K562 (cell line): ENCODE measurements at regions not wholly inside any gene's neighbourhood (a gene's known extent, or its start where the extent isn't known, plus 50 kb on each side); places are given as distances from the start of the nearest gene placed in this dataset.

Source experiments
- ATAC-seq: fragments of 200-7000 bp; cut with Tn5 transposase; 3 replicates; pipeline ENCODE4 v1.9.1; 2020; ENCODE audit warnings: moderate library complexity
- BruUV-seq: library from RNA; stranded (reverse); fragments of 400-500 nt; replicated peaks from 2 replicates; lab custom pipeline; 2021; lab: Mats Ljungman, UMichigan
- CTCF ChIA-PET: fragments of 300-600 bp; formaldehyde crosslinking; extraction: SDS; loops from one replicate; lab custom pipeline; 2021; ENCODE audit warnings: low intra/inter-chr PET ratio; lab: Yijun Ruan, JAX
- POLR2A ChIA-PET: fragments of 300-600, 350-650 bp; sonication (Branson Sonifier 250); formaldehyde crosslinking; extraction: SDS; loops from one replicate; lab custom pipeline; 2021; ENCODE audit warnings: antibody characterized with exemption, inconsistent platforms; lab: Yijun Ruan, JAX
- DNase-seq, 4 experiments: peaks; one replicate each; pipeline versions ENCODE4 v3.0.0 to v3.0.0-alpha.2; 2011 to 2018; ENCODE audit warnings: low spot score in 3 of 4, mixed read lengths in 3 of 4; ENCODE audit errors: extremely low read depth in 1 of 4
- FAIRE-seq: peaks from 2 replicates; lab custom pipeline; 2011; peaks lifted over from hg19 to GRCh38; lab: Jason Lieb, UNC
- H2AFZ ChIP-seq: 2 replicates; pipeline ENCODE4 v1.6.0; 2011; ENCODE audit warnings: low read depth, low read length, control low read depth, inconsistent platforms
- H3K27ac ChIP-seq: fragments of 200-600 bp; 3 replicates; pipeline ENCODE4 v1.8.0; 2011; ENCODE audit warnings: low read depth, mild to moderate bottlenecking, control low read depth, inconsistent platforms, low read length, moderate library complexity, mixed read lengths; ENCODE audit errors: extremely low read depth
- H3K27me3 ChIP-seq, 2 experiments: fragments of 300-600 bp in 1 of 2; 2 replicates in 1 of 2; 3 replicates in 1 of 2; pipeline versions ENCODE4 v1.6.0 to v1.8.0; 2011; ENCODE audit warnings: inconsistent platforms in 2 of 2, low read length in 2 of 2, mild to moderate bottlenecking in 1 of 2, mixed read lengths in 1 of 2, moderate library complexity in 1 of 2; ENCODE audit not compliant: control insufficient read depth in 2 of 2, insufficient read depth in 2 of 2
- H3K36me3 ChIP-seq: fragments of 300-600 bp; 3 replicates; pipeline ENCODE4 v1.8.0; 2011; ENCODE audit warnings: mild to moderate bottlenecking, low read length, inconsistent platforms; ENCODE audit not compliant: control insufficient read depth, insufficient read depth
- H3K4me1 ChIP-seq, 2 experiments: fragments of 200-600 bp in 1 of 2; replicated peaks in 1 of 2; 2 replicates in 1 of 2; 3 replicates in 1 of 2; pipeline versions ENCODE4 v1.5.1 to v1.8.0; 2011; ENCODE audit warnings: inconsistent platforms in 2 of 2, low read length in 2 of 2, mild to moderate bottlenecking in 1 of 2, mixed read lengths in 1 of 2, moderate library complexity in 1 of 2; ENCODE audit not compliant: control insufficient read depth in 2 of 2, insufficient read depth in 2 of 2
- H3K4me2 ChIP-seq: 2 replicates; pipeline ENCODE4 v1.6.1; 2011; ENCODE audit warnings: low read length, control low read depth, inconsistent platforms, mixed read lengths; ENCODE audit not compliant: insufficient read depth
- H3K4me3 ChIP-seq: fragments of 200-600 bp; sonication (generic), shearing (Covaris generic); 2 replicates; pipeline ENCODE4 v1.5.1; 2016; ENCODE audit warnings: control low read depth, inconsistent platforms
- H3K79me2 ChIP-seq: fragments of 200-600 bp; 3 replicates; pipeline ENCODE4 v1.8.0; 2011; ENCODE audit warnings: low read length, inconsistent platforms; ENCODE audit not compliant: control insufficient read depth, insufficient read depth
- H3K9ac ChIP-seq, 2 experiments: 2 replicates each; pipeline versions ENCODE4 v1.6.0 to v1.6.1; 2011; ENCODE audit warnings: low read depth in 2 of 2, low read length in 2 of 2, control low read depth in 1 of 2, inconsistent platforms in 1 of 2, mild to moderate bottlenecking in 1 of 2, mixed read lengths in 1 of 2; ENCODE audit not compliant: insufficient read depth in 1 of 2
- H3K9me1 ChIP-seq: one replicate; pipeline ENCODE4 v1.6.0; 2011; ENCODE audit warnings: inconsistent platforms, mild to moderate bottlenecking, low read length, moderate library complexity; ENCODE audit not compliant: control insufficient read depth, insufficient read depth
- H3K9me3 ChIP-seq: replicated peaks from 2 replicates; pipeline ENCODE4 v1.5.1; 2011; ENCODE audit warnings: low read depth, low read length, inconsistent platforms; ENCODE audit not compliant: control insufficient read depth, insufficient read depth
- H4K20me1 ChIP-seq: replicated peaks from 2 replicates; pipeline ENCODE4 v1.6.1; 2011; ENCODE audit warnings: low read length, inconsistent platforms, mixed read lengths; ENCODE audit not compliant: control insufficient read depth, insufficient read depth
- CHCHD3 ChIP-seq: fragments of 250-450 bp; sonication (Bioruptor Pico); IDR thresholded peaks from 2 replicates; pipeline ENCODE4 v2.1.2; 2022; ENCODE audit warnings: mild to moderate bottlenecking
- GABPA ChIP-seq: fragments of 200-800 bp; sonication (Bioruptor generic); conservative IDR thresholded peaks from 2 replicates; pipeline ENCODE4 v1.6.1; 2016; ENCODE audit warnings: low read depth, missing genetic modification characterization, missing compliant biosample characterization
- KAT8 ChIP-seq: fragments of 450-650 bp; IDR thresholded peaks from 2 replicates; pipeline ENCODE4 v1.6.1; 2016; ENCODE audit warnings: low read depth, mild to moderate bottlenecking
- MTA1 ChIP-seq: fragments of 450-650 bp; IDR thresholded peaks from 2 replicates; pipeline ENCODE4 v1.6.1; 2017; ENCODE audit warnings: borderline replicate concordance
- MTA3 ChIP-seq: fragments of 450-650 bp; formaldehyde crosslinking; IDR thresholded peaks from 2 replicates; pipeline ENCODE4 v1.6.1; 2017; ENCODE audit warnings: mild to moderate bottlenecking, borderline replicate concordance
- NELFE ChIP-seq: IDR thresholded peaks from 2 replicates; pipeline ENCODE4 v1.6.1; 2011; ENCODE audit warnings: mild to moderate bottlenecking; ENCODE audit not compliant: insufficient read depth, insufficient read length
- PML ChIP-seq: IDR thresholded peaks from 2 replicates; pipeline ENCODE4 v1.6.1; 2012; ENCODE audit warnings: low read length, inconsistent platforms
- RFX5 ChIP-seq: IDR thresholded peaks from 2 replicates; pipeline ENCODE4 v1.6.1; 2011; ENCODE audit warnings: low read depth, mild to moderate bottlenecking, improper control_type of control experiment, low read length
- SAFB2 ChIP-seq: fragments of 200-400 bp; formaldehyde crosslinking; IDR thresholded peaks from 2 replicates; pipeline ENCODE4 v1.6.1; 2018; ENCODE audit warnings: borderline replicate concordance, low read length, low read depth, moderate library complexity; ENCODE audit not compliant: severe bottlenecking
- SP1 ChIP-seq: sonication (generic); formaldehyde crosslinking; IDR thresholded peaks from 2 replicates; pipeline ENCODE4 v1.8.1; 2022; ENCODE audit warnings: mild to moderate bottlenecking, missing genetic modification reagents
- UBTF ChIP-seq, 2 experiments: IDR thresholded peaks; 2 replicates each; pipeline ENCODE4 v1.6.1; 2012; ENCODE audit warnings: improper control_type of control experiment in 2 of 2, low read depth in 2 of 2, low read length in 2 of 2, borderline replicate concordance in 1 of 2
- ZNF12 ChIP-seq: sonication (generic); formaldehyde crosslinking; IDR thresholded peaks from 2 replicates; pipeline ENCODE4 v1.4.0; 2020; ENCODE audit warnings: mild to moderate bottlenecking, missing genetic modification reagents
- ZNF347 ChIP-seq: fragments of 450-650 bp; formaldehyde crosslinking; IDR thresholded peaks from 2 replicates; pipeline ENCODE4 v1.4.0; 2020; ENCODE audit warnings: low read depth, mild to moderate bottlenecking, moderate library complexity
- ZNF431 ChIP-seq: sonication (generic); formaldehyde crosslinking; IDR thresholded peaks from 2 replicates; pipeline ENCODE4 v1.8.0; 2022; ENCODE audit warnings: mild to moderate bottlenecking, missing genetic modification reagents
- ZNF707 ChIP-seq: fragments of 250-450 bp; sonication (Bioruptor Pico); conservative IDR thresholded peaks from 2 replicates; pipeline ENCODE4 v1.8.0; 2022; ENCODE audit warnings: inconsistent platforms, mild to moderate bottlenecking, moderate library complexity
- ZNF766 ChIP-seq: fragments of 200-800 bp; sonication (Bioruptor generic); conservative IDR thresholded peaks from 2 replicates; pipeline ENCODE4 v1.6.1; 2016; ENCODE audit warnings: missing genetic modification characterization, missing compliant biosample characterization
- WGBS: fragments of 100-300 bp; shearing (Covaris generic); methylation state at CpG from one replicate; pipeline ENCODE4 v1.1.6; 2016; ENCODE audit warnings: low coverage, mixed read lengths; ENCODE audit not compliant: insufficient coverage; ENCODE audit errors: missing lambda C conversion rate; 5-methylcytosine and 5-hydroxymethylcytosine counted together
- in situ Hi-C: fragments of 300-500 bp; cut with MboI; formaldehyde crosslinking; loops from 4 replicates; pipeline ENCODE4 v1.15.0; 2018; ENCODE audit warnings: inconsistent platforms, mixed read lengths
- intact Hi-C: fragments of 100-400 bp; cut with micrococcal nuclease; formaldehyde crosslinking; loops from 2 replicates; pipeline ENCODE4 v1.14.2; 2022

DNA sequence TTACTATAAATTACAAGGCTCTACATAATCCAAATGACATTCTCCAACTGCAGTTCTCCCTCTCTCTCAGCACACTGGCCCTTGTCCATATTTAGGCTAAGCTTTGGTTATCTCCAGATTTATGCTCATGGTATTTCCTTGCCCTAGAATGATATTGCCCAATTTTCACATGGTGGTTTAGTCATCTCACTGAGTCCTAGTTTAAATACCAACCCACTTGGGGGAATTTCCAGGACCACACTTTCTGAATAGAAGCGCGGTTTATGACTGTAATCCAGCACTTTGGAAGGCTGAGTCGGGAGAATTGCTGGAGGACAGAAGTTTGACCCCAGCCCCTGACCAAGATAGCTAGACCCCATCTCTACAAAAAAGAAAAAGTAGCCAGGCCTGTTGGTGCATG is 280.1 kb upstream of the MON1B start:
- in situ Hi-C loops = no loop called here

More for the DNA sequence above, 280.1 kb upstream of the MON1B start:
- Histone ChIP-seq H3K4me1 (no peaks in the 10 kb centered on the region), H3K4me2 (no peak overlapping the region), H2AFZ (no peak overlapping the region), H3K36me3 (no peaks in the 10 kb centered on the region), H3K27me3 (no peaks in the 10 kb centered on the region), H3K9ac (no peak overlapping the region), H4K20me1 (no peaks in the 10 kb centered on the region), H3K4me3 (no peak overlapping the region), H3K9me1 (no peaks in the 10 kb centered on the region), H3K27ac (no peak overlapping the region), H3K9me3 (no peaks in the 10 kb centered on the region), H3K79me2 (no peaks in the 10 kb centered on the region)
- BruUV-seq = no TSS peak
- POLR2A ChIA-PET = interaction anchor here (1.2 kb wide), 1 partner anchor 10 kb away, joined by 3 read pairs; no protein-coding TSS in a partner anchor
- no peak for TF ChIP-seq ZNF431
- no peak for TF ChIP-seq ZNF766 (CRISPR knock-in tag)
- TF ChIP-seq NELFE = no peak
- TF ChIP-seq SAFB2 = no peak
- TF ChIP-seq CHCHD3 (CRISPR knock-in tag) = no peak
- no peak for TF ChIP-seq GABPA (tag)
- TF ChIP-seq ZNF12 (CRISPR knock-in tag) = no peak
- no peak for TF ChIP-seq KAT8
- TF ChIP-seq SP1 (CRISPR knock-in tag) = no peak
- TF ChIP-seq MTA3 = no peak
- no peak for TF ChIP-seq MTA1
- TF ChIP-seq RFX5 = no peak
- no peak for TF ChIP-seq ZNF707 (CRISPR knock-in tag)
- no peak for TF ChIP-seq ZNF347
- TF ChIP-seq PML = no peak
- no peak for TF ChIP-seq UBTF (IDR thresholded peaks at IDR 0.05; ENCODE audit: borderline replicate concordance in 1 of 2, low read depth in 2 of 2, low read length in 2 of 2)
- no peak for ATAC-seq
- WGBS = 0% methylated on average over 3 of the region's 3 CpGs
- CTCF ChIA-PET = no interaction called here
- intact Hi-C loops = no loop called here
- no peak for DNase-seq
- FAIRE-seq = no peak
